SJCRH30 (cell line): ENCODE measurements at regions not wholly inside any gene's neighbourhood (a gene's known extent, or its start where the extent isn't known, plus 50 kb on each side); places are given as distances from the start of the nearest gene placed in this dataset.
A peak's percentile ranks its signal among the peaks of the same experiment; 100 is the strongest.

Experiments used
- DNase-seq, 2 experiments: peaks; one replicate each; pipeline ENCODE4 v3.0.0-alpha.2; 2015 to 2020
- H3K27ac ChIP-seq: fragments of 250-450 bp; sonication (Bioruptor Pico); 2 replicates; pipeline ENCODE4 v1.5.1; 2020; ENCODE audit warnings: mild to moderate bottlenecking, moderate library complexity
- H3K27me3 ChIP-seq: fragments of 250-450 bp; sonication (Bioruptor Pico); 2 replicates; pipeline ENCODE4 v1.5.1; 2020; ENCODE audit warnings: mild to moderate bottlenecking, moderate library complexity
- H3K36me3 ChIP-seq: fragments of 250-450 bp; sonication (Bioruptor Pico); 2 replicates; pipeline ENCODE4 v1.5.1; 2020; ENCODE audit warnings: mild to moderate bottlenecking, moderate library complexity
- H3K4me1 ChIP-seq: fragments of 250-450 bp; sonication (Bioruptor Pico); 2 replicates; pipeline ENCODE4 v1.5.1; 2020; ENCODE audit warnings: mild to moderate bottlenecking, moderate library complexity
- H3K4me3 ChIP-seq: fragments of 250-450 bp; sonication (Bioruptor Pico); 2 replicates; pipeline ENCODE4 v1.5.1; 2020; ENCODE audit warnings: mild to moderate bottlenecking, moderate library complexity
- H3K9me3 ChIP-seq: fragments of 250-450 bp; sonication (Bioruptor Pico); replicated peaks from 2 replicates; pipeline ENCODE4 v1.5.1; 2020; ENCODE audit warnings: mild to moderate bottlenecking, moderate library complexity

GRCh38 chr20:62562831-62563230 is 79.5 kb upstream of the SLCO4A1 start:
- H3K27me3 ChIP-seq = no peaks in the 10 kb centered on the region
- H3K4me1 ChIP-seq = peaks cover 73% of the 10 kb centered on the region
- no peak for DNase-seq

GRCh38 chr20:62563561-62563960 is 78.7 kb upstream of the SLCO4A1 start:
- H3K9me3 ChIP-seq = no peaks in the 10 kb centered on the region
- no peaks in the 10 kb centered on the region for H3K36me3 ChIP-seq
- no peak for DNase-seq
- no peaks in the 10 kb centered on the region for H3K27me3 ChIP-seq
- H3K27ac ChIP-seq = no peak overlapping the region
- no peak overlapping the region for H3K4me3 ChIP-seq
- H3K4me1 ChIP-seq = peaks cover 73% of the 10 kb centered on the region

More at GRCh38 chr20:62562831-62563230, 79.5 kb upstream of the SLCO4A1 start:
- Histone ChIP-seq H3K36me3 (no peaks in the 10 kb centered on the region), H3K4me3 (no peak overlapping the region), H3K27ac (no peak overlapping the region), H3K9me3 (no peaks in the 10 kb centered on the region)

GRCh38 chr20:62564456-62565245 is 77.7 kb upstream of the SLCO4A1 start:
- no peak for DNase-seq
- peaks cover 76% of the 10 kb centered on the region for H3K4me1 ChIP-seq
- no peak overlapping the region for H3K27ac ChIP-seq
- no peaks in the 10 kb centered on the region for H3K9me3 ChIP-seq
- no peaks in the 10 kb centered on the region for H3K27me3 ChIP-seq
- H3K4me3 ChIP-seq = no peak overlapping the region
- H3K36me3 ChIP-seq = no peaks in the 10 kb centered on the region

GRCh38 chr20:62566266-62566665 is 76.0 kb upstream of the SLCO4A1 start:
- H3K4me1 ChIP-seq = peaks cover 76% of the 10 kb centered on the region
- DNase-seq = no peak
- no peaks in the 10 kb centered on the region for H3K27me3 ChIP-seq
- no peaks in the 10 kb centered on the region for H3K36me3 ChIP-seq
- H3K4me3 ChIP-seq = no peak overlapping the region
- no peak overlapping the region; the same call in 1 of the 2 replicates for H3K27ac ChIP-seq
- H3K9me3 ChIP-seq = no peaks in the 10 kb centered on the region

- Histone ChIP-seq H3K27ac (peak overlapping the region; percentile 52), H3K9me3 (no peaks in the 10 kb centered on the region), H3K4me3 (no peak overlapping the region), H3K4me1 (peaks cover 74% of the 10 kb centered on the region), H3K36me3 (no peaks in the 10 kb centered on the region), H3K27me3 (no peaks in the 10 kb centered on the region)
- peak in 1 of 2 experiments; percentile 47 for DNase-seq
Observed at GRCh38 chr20:62566771-62567170, 75.5 kb upstream of the SLCO4A1 start.

GRCh38 chr20:62567246-62568044 is 74.9 kb upstream of the SLCO4A1 start:
- Histone ChIP-seq H3K4me3 (no peak overlapping the region), H3K27ac (peak overlapping the region; percentile 52), H3K4me1 (peaks cover 67% of the 10 kb centered on the region), H3K9me3 (no peaks in the 10 kb centered on the region), H3K36me3 (no peaks in the 10 kb centered on the region), H3K27me3 (no peaks in the 10 kb centered on the region)
- peak; percentile 99 to 100 for DNase-seq

DNA sequence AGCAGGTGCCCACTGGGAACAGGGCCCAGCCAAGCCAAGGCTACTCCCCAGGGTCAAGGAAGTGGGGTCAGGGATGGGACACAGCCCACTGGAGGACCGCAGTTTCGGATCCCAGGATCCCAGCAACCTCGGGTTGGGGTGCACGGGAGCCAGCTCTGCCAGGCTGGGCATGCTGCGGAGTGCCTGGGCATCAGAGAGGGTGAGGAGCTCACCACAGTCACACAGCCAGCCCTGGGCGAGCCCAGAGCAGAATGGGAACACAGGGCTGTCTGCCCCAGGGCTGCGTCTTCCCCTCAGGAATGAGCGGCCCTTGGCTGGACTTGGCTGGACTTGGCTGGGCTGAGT is 74.3 kb upstream of the SLCO4A1 start:
- Histone ChIP-seq H3K27ac (peak overlapping the region; percentile 52), H3K9me3 (no peaks in the 10 kb centered on the region), H3K27me3 (no peaks in the 10 kb centered on the region), H3K4me3 (no peak overlapping the region), H3K36me3 (no peaks in the 10 kb centered on the region), H3K4me1 (peaks cover 65% of the 10 kb centered on the region)
- no peak for DNase-seq

GRCh38 chr20:62569615-62570014 is 72.7 kb upstream of the SLCO4A1 start:
- H3K27ac ChIP-seq = no peak overlapping the region
- peaks cover 65% of the 10 kb centered on the region for H3K4me1 ChIP-seq
- no peaks in the 10 kb centered on the region for H3K36me3 ChIP-seq
- DNase-seq = no peak
- H3K27me3 ChIP-seq = no peaks in the 10 kb centered on the region
- no peak overlapping the region for H3K4me3 ChIP-seq
- H3K9me3 ChIP-seq = no peaks in the 10 kb centered on the region

DNA sequence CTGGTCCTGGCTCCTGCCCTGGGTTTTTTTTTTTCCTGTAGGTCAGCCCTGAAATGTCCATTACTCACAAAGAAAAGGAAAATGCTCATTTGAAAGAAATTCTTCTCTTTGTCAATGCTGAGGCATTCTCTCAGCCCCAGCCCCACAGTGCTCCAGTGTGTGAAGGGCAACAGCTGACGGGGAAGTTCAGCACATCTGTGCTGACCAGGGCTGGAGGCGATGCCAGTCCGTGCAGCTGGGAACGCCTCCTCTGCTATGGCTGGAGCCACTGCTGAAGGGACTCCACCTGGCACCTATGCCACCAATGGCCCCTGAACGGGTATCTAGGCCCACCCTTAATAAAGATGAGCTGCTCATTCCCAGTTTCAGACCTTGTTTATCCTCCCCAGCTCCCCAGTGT is 71.9 kb upstream of the SLCO4A1 start:
- Histone ChIP-seq H3K27me3 (no peaks in the 10 kb centered on the region), H3K4me3 (no peak overlapping the region), H3K36me3 (no peaks in the 10 kb centered on the region), H3K4me1 (peaks cover 62% of the 10 kb centered on the region), H3K27ac (no peak overlapping the region), H3K9me3 (no peaks in the 10 kb centered on the region)
- DNase-seq = peak; percentile 71 to 77

DNA sequence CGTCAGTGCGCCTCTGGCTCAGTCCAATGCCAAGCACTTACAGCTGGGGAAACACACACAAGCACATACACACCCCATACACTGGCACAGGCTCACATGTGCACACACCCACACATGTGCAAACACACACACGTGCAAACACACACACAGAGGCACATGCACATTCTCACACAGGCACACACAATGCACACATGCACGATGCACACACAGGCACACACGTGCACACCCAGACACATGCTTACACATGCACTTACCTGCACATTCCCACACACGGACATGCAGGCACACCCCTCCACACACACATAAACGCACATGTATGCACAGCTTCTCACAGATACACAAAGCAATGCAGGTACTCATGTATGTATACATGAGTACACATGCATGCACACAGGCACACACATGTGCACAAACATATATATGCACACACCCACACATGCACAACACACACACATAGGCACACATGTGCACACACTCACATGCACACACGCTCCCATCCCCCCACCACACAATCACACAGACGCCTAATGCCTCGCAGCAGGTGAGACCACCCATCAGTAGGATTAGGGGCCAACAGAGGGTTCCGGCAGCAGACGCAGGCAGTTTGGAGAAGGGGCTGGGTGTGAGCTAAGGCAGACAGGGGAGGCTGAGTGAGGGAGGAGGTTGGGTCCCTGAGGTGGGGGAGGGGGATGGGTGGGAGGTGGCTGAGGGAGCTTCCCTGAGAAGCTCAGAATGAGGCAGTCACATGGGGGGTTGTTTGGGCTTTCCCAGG is 71.2 kb upstream of the SLCO4A1 start:
- Histone ChIP-seq H3K36me3 (no peaks in the 10 kb centered on the region), H3K4me3 (no peak overlapping the region), H3K27me3 (no peaks in the 10 kb centered on the region), H3K27ac (no peak overlapping the region), H3K9me3 (no peaks in the 10 kb centered on the region), H3K4me1 (peaks cover 55% of the 10 kb centered on the region)
- peak; percentile 89 to 93 for DNase-seq

GRCh38 chr20:62571669-62572344 is 70.5 kb upstream of the SLCO4A1 start:
- DNase-seq = peak; percentile 69 to 85
- H3K27ac ChIP-seq = no peak overlapping the region
- H3K9me3 ChIP-seq = no peaks in the 10 kb centered on the region

DNA sequence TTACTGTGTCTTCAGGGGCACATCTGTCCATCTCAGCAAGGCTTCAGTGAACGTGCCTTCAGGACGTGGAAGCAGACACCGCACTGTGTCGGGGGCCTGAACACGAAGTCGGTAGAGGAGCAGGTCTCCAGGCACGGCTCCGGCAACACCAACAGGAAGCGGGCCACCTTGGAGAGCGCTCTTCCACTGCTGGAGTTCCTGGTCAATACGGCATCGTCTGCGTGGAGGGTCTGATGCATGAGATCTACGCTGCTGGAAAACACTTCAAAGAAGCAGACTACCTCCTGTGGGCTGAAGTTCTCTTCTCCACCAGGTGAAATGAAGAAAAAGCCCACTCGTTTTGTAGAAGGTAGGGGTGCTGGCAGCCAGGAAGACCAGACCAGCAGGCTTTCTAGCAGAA is 69.3 kb upstream of the SLCO4A1 start:
- no peaks in the 10 kb centered on the region for H3K27me3 ChIP-seq
- no peak for DNase-seq

More at GRCh38 chr20:62571669-62572344, 70.5 kb upstream of the SLCO4A1 start:
- no peaks in the 10 kb centered on the region for H3K27me3 ChIP-seq
- H3K4me1 ChIP-seq = peaks cover 48% of the 10 kb centered on the region
- H3K4me3 ChIP-seq = no peak overlapping the region
- no peaks in the 10 kb centered on the region for H3K36me3 ChIP-seq

DNA sequence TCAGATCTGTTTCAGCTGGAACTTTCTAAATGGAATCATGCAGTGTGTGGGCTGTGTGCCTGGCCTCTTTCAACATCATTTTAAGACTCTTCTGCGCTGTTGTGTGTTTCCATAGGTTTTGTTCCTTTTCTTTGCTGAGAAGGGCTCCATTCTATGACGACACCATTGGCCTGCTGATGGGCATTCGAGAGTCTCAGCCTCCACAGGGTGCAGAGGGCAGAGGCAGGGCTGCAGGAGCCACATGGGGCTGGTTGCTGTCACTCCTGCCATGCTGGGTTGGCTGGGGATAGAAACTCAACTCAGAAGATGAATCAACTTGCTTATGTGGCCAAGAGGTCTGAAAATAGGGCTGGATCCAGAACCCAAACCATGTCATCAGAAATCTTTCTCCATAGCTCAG is 68.5 kb upstream of the SLCO4A1 start:
- no peak overlapping the region for H3K27ac ChIP-seq
- no peaks in the 10 kb centered on the region for H3K36me3 ChIP-seq
- no peaks in the 10 kb centered on the region for H3K9me3 ChIP-seq
- H3K4me1 ChIP-seq = peaks cover 28% of the 10 kb centered on the region
- no peak overlapping the region for H3K4me3 ChIP-seq
- H3K27me3 ChIP-seq = peaks cover 5% of the 10 kb centered on the region; the same call in 1 of the 2 replicates
- no peak for DNase-seq

More for the DNA sequence above, 69.3 kb upstream of the SLCO4A1 start:
- Histone ChIP-seq H3K4me1 (peaks cover 36% of the 10 kb centered on the region), H3K27ac (no peak overlapping the region), H3K4me3 (no peak overlapping the region), H3K36me3 (no peaks in the 10 kb centered on the region), H3K9me3 (no peaks in the 10 kb centered on the region)

DNA sequence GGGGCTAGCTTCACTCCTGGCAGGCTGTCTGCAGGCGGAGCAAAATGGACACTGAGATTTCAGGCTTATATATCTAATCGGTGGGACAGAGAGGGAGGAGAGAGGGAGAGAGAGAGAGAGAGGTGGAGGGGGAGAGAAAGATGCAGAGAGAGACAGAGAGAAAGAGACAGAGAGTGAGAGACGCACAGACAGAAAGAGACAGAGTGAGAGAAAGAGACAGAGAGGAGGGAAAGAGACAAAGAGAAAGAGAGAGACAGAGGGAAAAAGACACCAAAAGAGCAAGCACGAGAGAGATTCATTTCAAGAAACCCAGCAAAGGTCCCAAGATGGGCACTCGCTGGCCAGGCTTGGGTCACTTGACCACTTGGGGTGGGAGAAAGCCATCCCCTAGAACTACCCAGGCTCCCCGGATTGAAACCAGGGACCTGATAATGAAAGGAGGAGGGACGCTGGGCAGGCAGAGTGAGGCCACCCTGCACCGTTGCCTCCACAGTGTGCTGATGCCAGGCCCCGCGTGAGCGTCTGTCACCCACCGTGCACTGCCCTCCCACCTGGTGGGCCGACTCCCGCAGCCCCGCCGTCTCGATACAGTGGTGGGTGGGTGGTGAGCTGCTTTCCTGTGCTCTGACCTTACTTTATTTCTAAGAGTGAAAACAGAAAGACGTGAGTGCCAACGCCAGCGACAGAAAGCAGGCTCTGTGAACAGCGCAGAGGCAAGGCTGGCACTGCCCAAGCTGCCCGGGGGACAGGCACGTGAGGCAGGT is 67.9 kb upstream of the SLCO4A1 start:
- DNase-seq = no peak
- Histone ChIP-seq H3K36me3 (no peaks in the 10 kb centered on the region), H3K4me1 (peaks cover 22% of the 10 kb centered on the region), H3K4me3 (no peak overlapping the region), H3K27ac (no peak overlapping the region), H3K27me3 (peaks cover 7% of the 10 kb centered on the region; the same call in 1 of the 2 replicates), H3K9me3 (no peaks in the 10 kb centered on the region)
